ENCODE measurements at regions not wholly inside any gene's neighbourhood (a gene's known extent, or its start where the extent isn't known, plus 50 kb on each side); places are given as distances from the start of the nearest gene placed in this dataset.

DNA sequence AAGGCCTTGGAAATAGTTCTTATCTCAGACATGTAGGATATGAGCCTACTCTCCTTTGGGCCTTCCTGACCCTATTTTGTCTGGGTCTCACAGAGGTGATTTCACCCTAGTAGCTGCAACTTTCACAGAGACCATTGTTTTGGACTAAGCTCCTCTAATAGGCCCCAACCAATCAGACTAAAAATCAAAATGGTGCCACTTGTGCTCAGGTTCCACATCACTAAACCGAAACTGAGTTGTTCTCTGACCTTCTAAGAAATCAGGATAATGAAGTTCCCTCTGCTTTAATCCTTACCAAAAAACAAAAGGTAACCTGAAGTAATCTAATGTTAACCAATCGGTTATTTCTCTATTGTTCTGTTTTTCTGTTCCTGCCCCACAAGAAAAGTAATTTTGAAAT, 143.6 kb downstream of the CD24 start:
- no peaks in the 10 kb centered on the region for H3K4me1 Mint-ChIP-seq (ENCODE audit: low read depth)
- intact Hi-C loops (cut with micrococcal nuclease) = no loop called here
- TF ChIP-seq, protein P1, sequence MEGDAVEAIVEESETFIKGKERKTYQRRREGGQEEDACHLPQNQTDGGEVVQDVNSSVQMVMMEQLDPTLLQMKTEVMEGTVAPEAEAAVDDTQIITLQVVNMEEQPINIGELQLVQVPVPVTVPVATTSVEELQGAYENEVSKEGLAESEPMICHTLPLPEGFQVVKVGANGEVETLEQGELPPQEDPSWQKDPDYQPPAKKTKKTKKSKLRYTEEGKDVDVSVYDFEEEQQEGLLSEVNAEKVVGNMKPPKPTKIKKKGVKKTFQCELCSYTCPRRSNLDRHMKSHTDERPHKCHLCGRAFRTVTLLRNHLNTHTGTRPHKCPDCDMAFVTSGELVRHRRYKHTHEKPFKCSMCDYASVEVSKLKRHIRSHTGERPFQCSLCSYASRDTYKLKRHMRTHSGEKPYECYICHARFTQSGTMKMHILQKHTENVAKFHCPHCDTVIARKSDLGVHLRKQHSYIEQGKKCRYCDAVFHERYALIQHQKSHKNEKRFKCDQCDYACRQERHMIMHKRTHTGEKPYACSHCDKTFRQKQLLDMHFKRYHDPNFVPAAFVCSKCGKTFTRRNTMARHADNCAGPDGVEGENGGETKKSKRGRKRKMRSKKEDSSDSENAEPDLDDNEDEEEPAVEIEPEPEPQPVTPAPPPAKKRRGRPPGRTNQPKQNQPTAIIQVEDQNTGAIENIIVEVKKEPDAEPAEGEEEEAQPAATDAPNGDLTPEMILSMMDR (IDR thresholded peaks at IDR 0.05) = no peak
- peaks cover 2% of the 10 kb centered on the region for H3K27me3 Mint-ChIP-seq
- H3K4me3 Mint-ChIP-seq = no peak overlapping the region
- H3K27ac Mint-ChIP-seq = no peak overlapping the region
- H3K36me3 Mint-ChIP-seq (ENCODE audit: low read depth) = no peaks in the 10 kb centered on the region
- ChIA-PET POLR2A (no interaction called here), CTCF (no interaction called here)
- ATAC-seq (no peak), DNase-seq (no peak)
- no peaks in the 10 kb centered on the region for H3K9me3 Mint-ChIP-seq

DNA sequence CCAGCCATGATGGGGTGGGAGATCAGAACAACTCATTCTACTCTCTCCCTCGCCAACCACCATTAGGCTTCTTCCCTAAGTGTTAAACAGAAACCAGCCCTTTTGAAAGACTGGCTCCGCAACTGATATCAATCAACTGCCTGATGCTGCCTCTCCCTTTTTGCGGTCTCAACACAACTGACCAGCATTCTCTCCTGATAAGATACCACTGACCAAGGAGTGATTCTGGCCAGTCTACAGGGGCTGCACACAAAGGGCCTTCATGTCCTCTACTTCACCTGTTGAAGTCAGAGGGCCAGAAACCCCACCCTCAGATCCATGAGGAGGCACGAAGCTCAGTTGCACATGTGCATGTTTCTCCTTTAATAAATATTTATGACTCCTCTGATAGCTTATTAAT, 145.1 kb downstream of the CD24 start:
- H3K27ac Mint-ChIP-seq = no peak overlapping the region
- CTCF ChIA-PET = no interaction called here
- POLR2A ChIA-PET = no interaction called here

GRCh38 chr6:106827081-106827480, 147.4 kb downstream of the CD24 start:
- no peaks in the 10 kb centered on the region for H3K36me3 Mint-ChIP-seq (ENCODE audit: low read depth)
- no peak overlapping the region for H3K4me3 Mint-ChIP-seq
- CTCF ChIA-PET = no interaction called here
- no peak for DNase-seq
- no peak overlapping the region for H3K27ac Mint-ChIP-seq
- intact Hi-C loops (cut with micrococcal nuclease) = no loop called here
- H3K4me1 Mint-ChIP-seq (ENCODE audit: low read depth) = no peaks in the 10 kb centered on the region
- H3K27me3 Mint-ChIP-seq = peaks cover 2% of the 10 kb centered on the region
- TF ChIP-seq, protein P1 (IDR thresholded peaks at IDR 0.05) = no peak
- no peaks in the 10 kb centered on the region for H3K9me3 Mint-ChIP-seq
- no peak for ATAC-seq
- POLR2A ChIA-PET = no interaction called here

More for the DNA sequence above, 145.1 kb downstream of the CD24 start:
- no peaks in the 10 kb centered on the region for H3K4me1 Mint-ChIP-seq (ENCODE audit: low read depth)
- H3K4me3 Mint-ChIP-seq = no peak overlapping the region
- peaks cover 2% of the 10 kb centered on the region for H3K27me3 Mint-ChIP-seq
- DNase-seq (no peak), ATAC-seq (no peak)
- no peaks in the 10 kb centered on the region for H3K9me3 Mint-ChIP-seq
- no peaks in the 10 kb centered on the region for H3K36me3 Mint-ChIP-seq (ENCODE audit: low read depth)
- intact Hi-C loops (cut with micrococcal nuclease) = no loop called here
- TF ChIP-seq, protein P1 (IDR thresholded peaks at IDR 0.05) = no peak

- ChIA-PET CTCF (no interaction called here), POLR2A (no interaction called here)
- Mint-ChIP-seq H3K27ac (no peak overlapping the region), H3K27me3 (peaks cover 4% of the 10 kb centered on the region), H3K4me3 (no peak overlapping the region), H3K36me3 (ENCODE audit: low read depth) (no peaks in the 10 kb centered on the region), H3K4me1 (ENCODE audit: low read depth) (no peaks in the 10 kb centered on the region), H3K9me3 (no peaks in the 10 kb centered on the region)
- DNase-seq (no peak), ATAC-seq (no peak)
- intact Hi-C loops (cut with micrococcal nuclease) = no loop called here
- TF ChIP-seq, protein P1 (IDR thresholded peaks at IDR 0.05) = no peak
Observed at GRCh38 chr6:106825156-106825555, 149.4 kb downstream of the CD24 start.

- H3K9me3 Mint-ChIP-seq = no peaks in the 10 kb centered on the region
- CTCF ChIA-PET = no interaction called here
Observed at GRCh38 chr6:106823732-106824351, 150.7 kb downstream of the CD24 start.

More at GRCh38 chr6:106823732-106824351, 150.7 kb downstream of the CD24 start:
- H3K27me3 Mint-ChIP-seq = peaks cover 5% of the 10 kb centered on the region
- ATAC-seq = no peak
- intact Hi-C loops (cut with micrococcal nuclease) = no loop called here
- DNase-seq = no peak
- H3K4me1 Mint-ChIP-seq (ENCODE audit: low read depth) = no peaks in the 10 kb centered on the region
- POLR2A ChIA-PET = no interaction called here
- TF ChIP-seq, protein P1 (IDR thresholded peaks at IDR 0.05) = no peak
- no peak overlapping the region for H3K4me3 Mint-ChIP-seq
- no peaks in the 10 kb centered on the region for H3K36me3 Mint-ChIP-seq (ENCODE audit: low read depth)
- H3K27ac Mint-ChIP-seq = no peak overlapping the region
